Ecto neural progenitor cell (in vitro differentiated cells): ENCODE measurements at regions not wholly inside any gene's neighbourhood (a gene's known extent, or its start where the extent isn't known, plus 50 kb on each side); places are given as distances from the start of the nearest gene placed in this dataset.
"Not testable (repeated sequence)": the region's sequence is repeated elsewhere in the genome, so short reads cannot be mapped to it uniquely, and the experiment has no call there.

Experiments
- DNase-seq: peaks from one replicate; pipeline ENCODE4 v3.0.0-alpha.2; 2018; ENCODE audit warnings: low spot score

- not testable (repeated sequence) for DNase-seq
These were observed 175.3 kb downstream of the LAT start for GRCh38 chr16:29160171-29160570.

DNA sequence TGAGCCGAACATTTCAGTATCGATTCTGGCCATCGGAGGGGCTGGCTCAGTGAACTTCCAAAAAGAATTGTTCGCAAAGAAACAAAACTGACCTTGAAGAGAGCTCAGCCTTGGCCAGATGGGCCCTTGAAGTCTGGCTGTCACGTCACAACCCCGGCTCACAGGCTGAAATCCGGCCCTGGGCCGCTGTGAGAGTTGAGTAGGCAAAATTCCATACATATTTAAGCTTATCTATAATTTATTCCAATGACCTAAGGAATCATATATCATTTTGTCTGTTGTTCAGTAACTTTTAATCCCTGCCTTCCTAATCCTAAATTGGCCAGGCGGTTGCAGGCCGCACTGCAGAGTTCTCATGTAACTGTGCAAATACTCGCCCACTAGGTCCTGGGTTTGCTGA, 174.8 kb downstream of the LAT start:
- DNase-seq = not testable (repeated sequence)

DNA sequence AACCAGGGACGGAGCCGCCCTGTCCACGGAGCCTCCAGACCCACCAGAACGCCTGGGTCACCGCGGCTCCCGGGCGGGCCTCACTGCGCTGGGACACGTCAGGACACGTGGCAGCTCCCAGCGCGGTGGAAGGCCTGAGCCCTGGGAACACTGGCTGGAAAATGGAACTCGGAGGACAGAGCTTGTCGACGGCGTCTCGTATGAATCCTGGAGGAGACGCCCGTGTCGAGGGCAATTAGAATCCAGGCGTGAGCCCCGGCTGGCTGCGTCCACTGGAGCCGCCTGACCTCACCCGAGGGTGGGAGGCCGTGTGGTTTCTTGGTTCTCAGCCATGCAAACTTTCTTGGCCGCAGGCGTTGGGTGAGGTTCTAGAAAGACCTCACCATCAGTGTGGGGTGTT, 173.9 kb downstream of the LAT start:
- DNase-seq = no peak

DNA sequence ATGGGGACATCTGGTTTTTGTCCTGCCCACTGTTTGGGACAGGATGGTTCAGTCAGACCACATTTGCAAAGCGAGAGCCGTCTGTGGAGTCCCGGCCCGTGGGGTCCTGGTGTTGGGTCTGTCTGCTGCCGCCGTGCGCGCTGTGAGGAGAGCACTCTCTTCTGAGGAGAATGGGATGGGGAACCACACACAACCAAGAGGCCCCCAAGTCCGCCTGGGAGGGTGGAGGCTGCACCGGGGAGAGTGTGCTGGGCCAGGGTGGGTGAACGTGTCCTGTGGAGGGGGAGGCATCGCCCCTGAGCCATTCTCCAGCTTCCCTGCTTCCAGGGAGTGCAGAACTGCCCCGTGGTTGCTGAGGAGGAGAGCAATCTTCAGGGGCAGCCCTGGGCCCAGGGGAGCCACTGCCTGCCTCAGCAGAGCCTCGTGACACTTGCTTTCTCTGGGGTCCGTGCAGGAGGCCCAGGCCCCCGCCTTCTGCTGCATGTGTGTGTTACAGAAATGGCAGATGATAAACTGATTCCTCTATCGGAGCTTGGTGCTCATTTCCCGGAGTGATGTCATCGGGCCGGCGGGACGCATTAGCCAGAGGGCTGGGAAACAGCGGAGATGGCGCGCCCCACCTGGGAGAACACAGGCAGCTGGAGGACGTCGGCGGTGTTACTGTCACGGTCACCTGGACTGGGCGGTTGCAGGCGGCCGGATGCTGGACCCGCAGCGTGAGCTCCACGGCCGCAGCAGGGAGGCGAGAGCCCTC, 173.4 kb downstream of the LAT start:
- not testable (repeated sequence) for DNase-seq

- not testable (repeated sequence) for DNase-seq
These were observed 172.4 kb downstream of the LAT start for GRCh38 chr16:29157051-29157923.

DNA sequence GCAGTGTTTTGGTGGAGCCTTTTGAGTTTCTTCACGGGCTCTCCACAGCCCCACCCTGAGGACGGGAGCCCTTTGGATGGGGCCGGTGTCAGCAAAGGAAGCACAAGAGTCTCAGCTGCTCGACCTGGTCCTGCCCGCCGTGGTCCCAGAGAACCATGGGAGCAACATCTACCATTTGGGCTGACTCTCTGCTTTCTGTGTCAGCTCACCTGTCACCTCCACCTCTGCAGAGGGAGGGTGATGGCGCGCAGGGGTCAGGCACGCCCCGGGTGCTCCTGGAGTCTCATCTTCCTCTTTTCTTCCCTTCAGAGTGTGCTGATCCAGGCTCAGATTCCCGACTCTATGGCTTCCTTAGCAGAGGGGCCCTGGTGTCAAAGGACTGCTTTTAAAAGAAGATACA, 171.7 kb downstream of the LAT start:
- DNase-seq = no peak

DNA sequence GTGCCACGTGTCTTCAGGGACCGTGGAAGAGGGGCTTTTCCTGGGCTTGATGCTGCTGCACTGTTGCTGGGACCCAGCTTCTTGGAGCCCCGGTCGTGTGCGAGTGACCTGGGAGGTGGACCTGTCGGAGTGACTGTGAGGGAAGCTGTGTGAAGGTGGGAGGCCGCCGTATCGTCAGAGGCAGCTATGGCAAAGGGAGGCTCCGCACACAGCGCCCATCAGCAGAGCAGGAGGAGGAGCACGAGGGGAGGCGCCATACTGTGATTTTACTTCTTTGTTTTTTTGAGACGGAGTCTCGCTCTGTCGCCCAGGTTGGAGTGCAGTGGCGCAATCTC, 171.0 kb downstream of the LAT start:
- DNase-seq = not testable (repeated sequence)

DNA sequence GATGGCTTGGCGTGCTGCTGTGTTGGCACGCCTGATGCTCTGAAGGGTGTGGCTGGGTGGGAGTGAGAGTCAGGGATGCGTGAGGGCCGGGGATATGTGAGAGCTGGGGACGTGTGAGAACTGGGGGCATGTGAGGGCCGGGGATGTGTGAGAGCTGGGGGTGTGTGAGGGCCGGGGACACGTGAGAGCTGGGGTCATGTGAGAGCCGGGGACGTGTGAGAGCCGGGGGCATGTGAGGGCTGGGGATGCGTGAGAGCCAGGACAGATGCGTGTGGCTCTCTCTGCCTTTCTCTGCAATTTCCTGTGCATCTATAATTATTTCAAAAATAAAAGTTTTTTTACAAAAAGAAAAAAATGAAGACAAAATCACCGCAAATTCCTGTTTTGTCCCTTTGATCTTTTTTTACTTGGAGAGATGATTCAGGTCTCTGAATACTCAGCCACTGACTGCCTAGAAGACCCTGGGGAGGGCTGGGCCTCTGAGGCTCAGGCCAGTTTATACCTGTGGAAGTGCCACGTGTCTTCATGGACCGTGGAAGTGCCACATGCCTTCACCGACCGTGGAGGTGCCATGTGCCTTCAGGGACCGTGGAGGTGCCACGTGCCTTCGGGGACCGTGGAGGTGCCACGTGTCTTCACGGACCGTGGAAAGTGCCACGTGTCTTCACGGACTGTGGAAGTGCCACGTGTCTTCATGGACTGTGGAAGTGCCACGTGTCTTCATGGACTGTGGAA, 170.4 kb downstream of the LAT start:
- not testable (repeated sequence) for DNase-seq

DNA sequence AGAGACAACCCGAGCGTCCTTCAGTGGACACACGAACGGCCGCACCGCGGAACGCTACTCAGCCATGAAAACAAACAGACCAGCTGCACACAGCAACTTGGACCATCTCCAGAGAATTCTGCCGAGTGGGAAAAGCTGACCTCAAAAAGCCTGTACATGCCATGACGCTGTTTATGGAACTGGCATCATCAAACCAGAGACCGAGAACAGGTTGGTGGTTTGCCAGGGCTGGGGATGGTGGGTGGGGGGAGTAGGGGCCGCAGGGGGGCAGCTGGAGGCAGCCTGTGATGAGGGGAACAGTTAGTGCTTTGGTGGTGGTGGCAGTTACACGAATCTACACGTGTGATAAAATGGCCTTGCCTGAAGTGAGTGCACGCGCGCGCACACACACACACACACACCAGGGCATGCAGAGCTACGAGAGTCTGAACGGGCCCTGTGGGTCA, 169.8 kb downstream of the LAT start:
- DNase-seq = no peak

GRCh38 chr16:29154088-29154487, 169.2 kb downstream of the LAT start:
- DNase-seq = no peak

DNA sequence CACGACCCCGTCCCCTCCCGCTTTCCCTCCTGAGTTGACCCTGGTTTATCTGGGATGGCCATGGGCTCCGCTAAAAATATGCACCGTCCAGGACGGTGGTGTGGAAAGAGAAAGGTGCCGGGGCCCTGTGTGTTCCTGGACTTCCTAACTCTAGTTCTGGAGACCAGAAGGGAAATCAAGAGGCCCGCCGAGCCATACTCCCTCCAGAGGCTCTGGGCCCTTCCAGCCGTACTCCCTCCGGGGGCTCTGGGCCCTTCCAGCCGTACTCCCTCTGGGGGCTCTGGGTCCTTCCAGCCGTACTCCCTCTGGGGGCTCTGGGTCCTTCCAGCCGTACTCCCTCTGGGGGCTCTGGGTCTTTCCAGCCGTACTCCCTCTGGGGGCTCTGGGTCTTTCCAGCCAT, 168.5 kb downstream of the LAT start:
- DNase-seq = not testable (repeated sequence)

DNA sequence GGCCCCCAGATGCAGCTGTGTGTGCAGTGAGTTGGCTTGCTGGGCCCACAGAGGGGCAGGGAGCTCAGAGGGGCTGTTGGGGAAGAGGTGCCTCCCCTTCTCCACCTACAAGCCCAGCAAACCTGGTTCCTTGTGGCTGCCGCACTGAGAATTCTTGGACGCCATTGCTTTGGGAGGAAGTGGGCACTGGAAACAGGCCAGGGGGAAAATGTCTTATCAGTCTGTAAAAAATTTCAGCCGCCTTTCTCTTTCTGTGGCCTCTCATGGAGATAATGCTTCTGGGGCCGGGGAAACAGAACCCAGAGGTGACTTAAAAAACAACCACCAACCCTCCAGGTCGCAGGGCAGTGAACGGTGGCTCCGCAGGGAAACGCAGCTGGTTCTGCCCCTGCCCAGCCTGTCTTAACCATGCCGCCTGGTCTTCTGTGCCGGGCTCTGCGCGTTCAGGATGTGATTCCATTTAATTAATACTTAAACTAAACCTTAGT, 167.7 kb downstream of the LAT start:
- DNase-seq = not testable (repeated sequence)

GRCh38 chr16:29151317-29151716, 166.5 kb downstream of the LAT start:
- DNase-seq = no peak

DNA sequence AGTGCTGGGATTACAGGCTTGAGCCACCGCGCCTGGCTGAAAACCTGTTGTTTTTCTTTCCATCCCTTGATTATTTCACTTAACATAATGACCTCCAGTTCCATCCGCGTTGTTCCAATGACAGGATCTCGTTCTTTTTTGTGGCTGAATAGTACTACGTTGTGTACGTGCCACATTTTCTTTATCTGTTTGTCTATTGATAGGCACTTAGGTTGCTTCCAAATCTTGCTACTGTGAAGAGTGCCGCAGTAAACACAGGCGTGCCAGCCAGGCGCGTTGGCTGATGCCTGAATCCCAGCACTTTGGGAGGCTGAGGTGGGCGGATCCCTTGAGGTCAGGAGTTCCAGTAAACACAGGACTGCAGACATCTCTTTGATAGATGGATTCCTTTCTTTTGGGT, 165.1 kb downstream of the LAT start:
- not testable (repeated sequence) for DNase-seq

DNA sequence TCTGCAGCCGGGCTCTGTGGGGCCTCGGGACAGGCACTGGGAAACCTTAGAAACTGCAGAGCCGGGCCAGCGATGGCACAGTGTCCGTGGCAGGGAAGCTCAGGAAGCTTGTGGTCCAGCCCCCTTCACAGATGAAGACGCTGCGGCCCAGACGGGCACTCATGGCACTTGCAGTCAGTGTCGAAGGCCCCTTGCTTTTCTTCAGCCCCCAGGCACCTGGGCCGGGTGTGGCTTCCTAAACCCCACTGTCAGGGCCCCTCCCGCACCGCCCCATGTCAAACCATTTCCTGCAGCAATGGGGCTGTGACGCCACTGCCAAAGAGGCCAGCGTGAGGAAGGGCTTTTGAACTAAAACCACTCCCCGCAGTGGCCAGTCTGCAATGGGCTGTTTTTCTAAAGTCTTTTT, 164.0 kb downstream of the LAT start:
- DNase-seq = no peak

DNA sequence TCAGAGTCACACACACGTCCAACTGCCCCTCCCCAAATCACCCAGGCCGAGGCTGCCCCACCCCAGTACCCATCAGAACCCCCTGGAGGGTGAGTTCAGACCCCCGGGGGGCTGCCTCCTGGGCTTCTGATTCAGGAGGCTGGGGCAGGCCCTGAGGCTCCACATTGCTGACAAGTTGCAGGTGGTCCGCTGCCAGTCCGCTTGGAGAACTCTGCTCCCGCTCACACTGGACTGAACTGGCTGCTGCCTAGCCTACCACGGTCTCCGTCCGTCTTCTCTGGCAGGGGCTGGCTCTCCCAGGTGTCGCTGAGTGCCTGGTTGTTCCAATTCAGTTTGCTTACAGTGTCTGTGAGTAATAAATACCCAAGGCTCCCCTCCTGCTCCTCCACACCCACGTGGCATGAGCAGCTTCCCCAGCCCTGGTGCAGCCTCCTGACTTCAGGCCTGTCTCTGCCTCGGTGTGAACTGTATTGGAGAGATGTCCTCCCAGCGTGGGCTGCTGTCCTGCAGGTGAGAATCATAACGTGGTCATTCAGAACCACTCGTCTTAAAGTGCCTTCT, 163.4 kb downstream of the LAT start:
- no peak for DNase-seq

DNA sequence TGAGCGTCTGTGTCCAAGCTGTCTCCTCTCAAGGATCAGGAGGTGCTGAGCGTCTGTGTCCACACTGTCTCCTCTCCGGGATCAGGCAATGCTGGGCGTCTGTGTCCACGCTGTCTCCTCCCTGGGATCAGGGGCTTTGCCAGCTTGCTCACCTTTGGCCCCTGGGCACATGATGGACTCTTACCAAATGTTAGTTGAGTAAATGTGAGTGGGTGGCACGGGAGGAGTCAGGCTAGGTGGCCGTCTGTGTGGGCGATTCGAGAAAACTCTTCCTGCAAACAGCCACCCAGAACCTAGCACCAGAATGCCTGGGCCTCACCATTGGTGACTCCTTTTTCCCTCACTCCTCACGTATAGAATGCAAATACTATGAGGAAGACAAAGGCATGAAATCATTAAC, 162.9 kb downstream of the LAT start:
- not testable (repeated sequence) for DNase-seq

DNA sequence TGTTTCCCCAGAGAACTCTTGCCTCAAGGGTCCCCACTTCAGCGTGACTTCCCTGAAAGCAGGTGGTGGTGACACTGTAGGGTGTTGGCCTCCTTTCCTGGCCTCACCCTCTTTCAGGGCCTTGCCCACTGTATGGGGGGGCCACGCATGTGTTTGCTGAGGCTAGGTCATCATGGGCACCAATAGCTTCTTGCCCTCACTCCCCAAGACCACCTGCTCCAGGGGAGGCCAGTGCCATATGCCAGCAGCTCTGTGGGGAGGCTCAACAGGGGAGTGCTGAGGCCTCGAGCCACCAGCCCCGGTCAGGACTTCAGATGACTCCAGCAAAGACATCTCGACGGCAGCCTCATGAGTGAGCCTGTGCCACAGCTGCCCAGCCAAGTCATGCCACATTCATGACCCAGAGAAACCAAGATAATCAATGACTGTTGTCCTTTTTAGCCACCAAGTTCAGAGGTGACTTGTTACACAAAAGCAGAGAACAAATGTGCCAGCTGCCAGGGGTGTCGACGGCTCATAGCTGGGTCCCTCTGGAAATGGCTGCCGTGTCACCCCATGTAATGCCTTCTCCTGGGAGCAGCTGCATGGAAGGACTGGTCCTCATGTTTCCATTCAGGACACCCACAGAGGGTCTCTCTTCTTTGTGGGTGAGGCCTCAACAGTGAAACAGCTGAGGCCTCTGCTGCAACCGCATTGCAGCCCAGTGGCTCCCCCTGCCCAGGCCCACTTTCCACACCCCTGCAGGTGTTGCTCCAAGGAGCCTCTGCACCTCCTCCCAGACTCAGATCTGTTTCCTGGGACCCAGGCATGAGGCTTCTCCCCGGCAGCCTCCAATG, 162.2 kb downstream of the LAT start:
- DNase-seq = not testable (repeated sequence)

GRCh38 chr16:29146266-29146665, 161.4 kb downstream of the LAT start:
- DNase-seq = no peak

- DNase-seq = not testable (repeated sequence)
These were observed 160.8 kb downstream of the LAT start for GRCh38 chr16:29145486-29146225.
